ENCODE measurements at regions not wholly inside any gene's neighbourhood (a gene's known extent, or its start where the extent isn't known, plus 50 kb on each side); places are given as distances from the start of the nearest gene placed in this dataset.

DNA sequence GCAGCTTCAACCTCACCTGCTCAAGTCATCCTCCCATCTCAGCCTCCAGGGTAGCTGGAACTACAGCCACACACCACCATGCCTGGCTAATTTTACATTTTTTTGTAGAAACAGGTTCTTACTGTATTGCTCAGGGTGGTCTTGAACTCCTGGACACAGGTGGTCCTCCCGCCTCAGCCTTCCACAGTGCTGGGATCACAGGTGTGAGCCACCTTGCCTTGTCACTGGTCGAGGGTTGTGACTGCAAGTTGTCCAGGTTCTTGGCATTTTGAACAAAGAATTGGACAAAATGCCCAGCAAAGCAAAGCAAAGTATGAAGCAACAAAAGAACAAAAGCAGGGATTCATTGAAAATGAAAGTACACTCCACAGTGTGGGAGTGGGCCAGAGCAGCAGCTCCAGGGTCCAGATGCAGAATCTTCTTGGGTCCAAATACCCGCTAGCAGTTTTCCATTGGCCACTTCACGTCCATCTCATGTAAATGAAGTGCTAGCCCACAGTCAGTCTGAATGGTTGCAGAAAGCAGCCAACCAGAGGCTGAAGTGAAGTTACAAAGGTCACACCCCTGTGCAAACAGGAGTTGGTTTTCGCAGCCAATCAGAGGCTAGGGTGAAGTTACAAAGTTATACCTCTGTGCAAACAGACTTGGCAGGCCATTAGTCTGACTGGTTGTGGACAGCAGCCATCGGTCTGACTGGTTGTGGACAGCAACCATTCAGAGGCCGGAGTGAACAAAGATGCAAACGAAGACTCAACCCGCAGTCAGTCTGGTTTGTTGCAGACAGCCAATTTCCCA, 109.5 kb upstream of the KIF26B start:
- in situ Hi-C loops (cut with HindIII; ENCODE audit: low pct_ligation_motif_present, low pct_unique_long_range_greater_than_20kb, low sequenced_read_pairs) = no loop called here

DNA sequence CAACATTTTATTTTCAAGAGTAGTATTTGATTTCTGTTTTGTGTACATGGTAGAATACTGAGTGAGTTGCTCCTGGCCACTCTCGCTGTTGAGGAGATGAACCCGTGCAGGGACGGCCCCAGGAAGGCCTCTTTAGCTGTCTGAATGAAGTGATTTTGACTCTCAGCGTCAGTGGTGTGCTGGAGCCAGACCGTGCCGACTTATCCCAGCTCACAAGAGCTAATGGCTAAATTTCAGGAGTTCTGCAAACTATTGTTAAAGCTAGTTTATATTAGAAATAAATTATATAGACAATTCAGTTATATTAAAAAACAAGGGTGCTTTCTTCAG, 111.2 kb upstream of the KIF26B start:
- no peak for DNase-seq
- in situ Hi-C loops (cut with HindIII; ENCODE audit: low pct_ligation_motif_present, low pct_unique_long_range_greater_than_20kb, low sequenced_read_pairs) = no loop called here

More for the DNA sequence above, 109.5 kb upstream of the KIF26B start:
- peak; percentile 93 for DNase-seq

DNA sequence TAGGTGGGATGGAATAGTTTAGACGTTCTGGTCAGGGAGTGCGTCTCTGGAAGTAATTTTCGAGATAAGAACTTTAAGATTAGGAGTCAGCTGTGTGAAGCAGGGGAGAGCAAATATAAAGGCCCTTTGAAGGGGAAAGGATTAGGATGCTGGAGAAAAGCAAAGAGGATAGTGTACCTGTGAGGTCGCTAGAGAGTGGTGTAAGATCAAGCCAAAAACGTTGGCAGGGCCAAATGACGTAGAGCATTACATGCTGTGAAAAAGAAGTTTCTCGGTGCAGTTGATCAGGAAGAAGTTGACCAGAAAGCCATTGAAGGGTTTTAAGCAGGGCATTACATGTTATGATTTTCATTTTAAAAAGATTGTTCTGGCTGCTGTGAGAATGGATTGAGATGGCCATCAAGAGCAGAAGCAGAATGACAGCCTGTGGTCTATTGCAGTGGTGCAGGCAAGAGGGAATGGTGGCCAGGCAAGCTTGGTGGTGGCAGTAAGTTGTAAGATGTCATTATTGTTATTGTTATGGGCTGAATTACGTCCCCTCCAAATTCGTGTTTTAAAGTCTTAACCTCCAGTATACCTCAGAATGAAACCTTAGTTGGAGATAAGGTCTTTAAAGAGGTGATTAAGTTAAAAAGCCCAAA, 113.6 kb upstream of the KIF26B start:
- in situ Hi-C loops (cut with HindIII; ENCODE audit: low pct_ligation_motif_present, low pct_unique_long_range_greater_than_20kb, low sequenced_read_pairs) = no loop called here
- no peak for DNase-seq

- DNase-seq = peak; percentile 33
- in situ Hi-C loops (cut with HindIII; ENCODE audit: low pct_ligation_motif_present, low pct_unique_long_range_greater_than_20kb, low sequenced_read_pairs) = no loop called here
These were observed 115.6 kb upstream of the KIF26B start for GRCh38 chr1:245039196-245039595.

- no peak for DNase-seq
- in situ Hi-C loops (cut with HindIII; ENCODE audit: low pct_ligation_motif_present, low pct_unique_long_range_greater_than_20kb, low sequenced_read_pairs) = no loop called here
These were observed 118.7 kb upstream of the KIF26B start for GRCh38 chr1:245036102-245036501.

GRCh38 chr1:245031041-245031440, 123.7 kb upstream of the KIF26B start:
- in situ Hi-C loops (cut with HindIII; ENCODE audit: low pct_ligation_motif_present, low pct_unique_long_range_greater_than_20kb, low sequenced_read_pairs) = no loop called here
- no peak for DNase-seq

- in situ Hi-C loops (cut with HindIII; ENCODE audit: low pct_ligation_motif_present, low pct_unique_long_range_greater_than_20kb, low sequenced_read_pairs) = no loop called here
- DNase-seq = no peak
These were observed 128.5 kb upstream of the KIF26B start for GRCh38 chr1:245026247-245026646.

- DNase-seq = no peak
- in situ Hi-C loops (cut with HindIII; ENCODE audit: low pct_ligation_motif_present, low pct_unique_long_range_greater_than_20kb, low sequenced_read_pairs) = no loop called here
These were observed 129.3 kb upstream of the KIF26B start for GRCh38 chr1:245025525-245025924.

GRCh38 chr1:245023222-245023621, 131.6 kb upstream of the KIF26B start:
- no peak for DNase-seq
- in situ Hi-C loops (cut with HindIII; ENCODE audit: low pct_ligation_motif_present, low pct_unique_long_range_greater_than_20kb, low sequenced_read_pairs) = no loop called here

- in situ Hi-C loops (cut with HindIII; ENCODE audit: low pct_ligation_motif_present, low pct_unique_long_range_greater_than_20kb, low sequenced_read_pairs) = no loop called here
- DNase-seq = no peak
These were observed 134.8 kb upstream of the KIF26B start for GRCh38 chr1:245019910-245020486.

- in situ Hi-C loops (cut with HindIII; ENCODE audit: low pct_ligation_motif_present, low pct_unique_long_range_greater_than_20kb, low sequenced_read_pairs) = no loop called here
- no peak for DNase-seq
These were observed 138.1 kb upstream of the KIF26B start for GRCh38 chr1:245016700-245017099.

DNA sequence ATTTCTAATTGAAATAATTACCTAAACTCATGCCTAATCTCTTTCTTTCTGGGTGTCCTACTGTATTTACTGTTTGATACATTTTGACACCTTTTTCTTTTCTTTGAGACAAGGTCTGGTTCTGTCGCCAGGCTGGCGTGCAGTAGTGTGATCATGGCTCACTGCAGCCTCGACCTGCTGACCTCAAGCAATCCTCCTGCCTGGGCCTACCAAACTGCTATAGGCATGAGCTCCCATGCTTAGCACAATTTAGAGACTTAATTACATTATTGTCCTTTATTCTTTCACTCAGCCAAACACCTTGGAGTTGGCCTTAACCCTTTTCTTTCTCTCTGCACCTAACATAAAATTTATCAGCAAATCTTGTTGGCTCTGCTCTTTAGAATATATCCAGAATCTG, 139.8 kb upstream of the KIF26B start:
- no peak for DNase-seq
- in situ Hi-C loops (cut with HindIII; ENCODE audit: low pct_ligation_motif_present, low pct_unique_long_range_greater_than_20kb, low sequenced_read_pairs) = no loop called here

GRCh38 chr1:245014247-245015029, 140.3 kb upstream of the KIF26B start:
- no peak for DNase-seq
- in situ Hi-C loops (cut with HindIII; ENCODE audit: low pct_ligation_motif_present, low pct_unique_long_range_greater_than_20kb, low sequenced_read_pairs) = no loop called here

DNA sequence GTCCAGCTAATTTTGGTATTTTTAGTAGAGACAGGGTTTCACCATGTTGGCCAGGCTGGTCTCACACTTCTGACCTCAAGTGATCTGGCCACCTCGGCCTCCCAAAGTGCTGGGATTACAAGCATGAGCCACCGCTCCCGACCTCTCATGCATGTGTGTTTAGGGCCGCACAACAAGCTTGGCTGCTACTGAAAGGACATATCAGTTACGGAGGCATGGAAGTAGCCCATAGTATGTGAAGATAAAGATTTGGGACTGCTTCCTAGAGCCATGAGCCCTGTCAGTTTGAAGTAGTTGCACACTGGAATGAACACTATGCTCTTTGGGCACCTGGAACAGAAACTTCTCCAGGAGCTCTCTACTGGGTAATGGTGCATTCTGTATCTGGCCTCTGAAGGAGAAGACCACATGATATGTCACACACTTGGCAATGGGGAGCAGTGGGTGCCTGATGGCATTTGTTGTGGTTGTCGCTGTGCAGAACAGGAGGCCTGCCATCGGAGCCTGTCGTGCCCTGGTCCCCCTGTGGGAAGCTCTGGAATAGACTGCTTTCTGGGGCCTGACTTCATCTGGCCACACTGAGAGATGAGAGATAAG, 144.7 kb upstream of the KIF26B start:
- DNase-seq = no peak
- in situ Hi-C loops (cut with HindIII; ENCODE audit: low pct_ligation_motif_present, low pct_unique_long_range_greater_than_20kb, low sequenced_read_pairs) = no loop called here

GRCh38 chr1:245008761-245009160, 144.4 kb upstream of the HNRNPU start:
- in situ Hi-C loops (cut with HindIII; ENCODE audit: low pct_ligation_motif_present, low pct_unique_long_range_greater_than_20kb, low sequenced_read_pairs) = no loop called here
- no peak for DNase-seq

DNA sequence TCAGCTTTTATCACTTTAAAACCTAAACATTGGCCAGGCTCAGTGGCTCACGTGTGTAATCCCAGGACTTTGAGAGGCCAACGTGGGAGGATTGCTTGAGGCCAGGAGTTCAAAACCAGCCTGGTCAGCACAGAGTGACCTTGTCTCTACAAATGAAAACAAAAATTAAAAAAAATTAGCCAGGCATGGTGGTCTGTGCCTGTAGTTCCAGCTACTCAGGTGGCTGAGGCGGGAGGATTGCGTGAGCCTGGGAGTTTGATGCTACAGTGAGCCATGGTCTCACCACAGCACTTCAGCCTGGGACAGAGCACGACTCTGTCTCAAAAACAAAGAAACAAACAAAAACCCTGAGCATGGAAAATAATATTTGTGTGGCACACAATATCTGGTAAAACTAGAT, 143.5 kb upstream of the HNRNPU start:
- no peak for DNase-seq
- in situ Hi-C loops (cut with HindIII; ENCODE audit: low pct_ligation_motif_present, low pct_unique_long_range_greater_than_20kb, low sequenced_read_pairs) = no loop called here

- in situ Hi-C loops (cut with HindIII; ENCODE audit: low pct_ligation_motif_present, low pct_unique_long_range_greater_than_20kb, low sequenced_read_pairs) = no loop called here
- DNase-seq = no peak
These were observed 138.9 kb upstream of the HNRNPU start for GRCh38 chr1:245003246-245003645.

- DNase-seq = no peak
- in situ Hi-C loops (cut with HindIII; ENCODE audit: low pct_ligation_motif_present, low pct_unique_long_range_greater_than_20kb, low sequenced_read_pairs) = no loop called here
These were observed 136.9 kb upstream of the HNRNPU start for GRCh38 chr1:245001252-245001651.

DNA sequence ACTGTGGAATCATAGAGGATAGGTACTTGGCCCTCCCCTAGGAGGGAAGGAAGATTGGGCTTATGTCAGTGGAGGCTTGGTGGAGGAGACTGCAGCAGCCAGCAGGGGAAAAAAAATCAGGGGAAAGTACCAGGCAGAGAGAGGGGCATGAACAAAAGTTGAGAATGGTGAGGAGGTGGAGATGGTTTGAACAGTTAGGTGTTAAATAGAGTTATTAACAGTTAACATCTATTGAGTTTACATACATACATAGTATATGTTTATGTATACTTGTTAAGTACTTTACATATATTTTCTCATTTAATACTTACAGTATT, 136.5 kb upstream of the HNRNPU start:
- in situ Hi-C loops (cut with HindIII; ENCODE audit: low pct_ligation_motif_present, low pct_unique_long_range_greater_than_20kb, low sequenced_read_pairs) = no loop called here
- no peak for DNase-seq

Measured in ACHN (cell line).